ENCODE measurements at regions not wholly inside any gene's neighbourhood (a gene's known extent, or its start where the extent isn't known, plus 50 kb on each side); places are given as distances from the start of the nearest gene placed in this dataset.

DNA sequence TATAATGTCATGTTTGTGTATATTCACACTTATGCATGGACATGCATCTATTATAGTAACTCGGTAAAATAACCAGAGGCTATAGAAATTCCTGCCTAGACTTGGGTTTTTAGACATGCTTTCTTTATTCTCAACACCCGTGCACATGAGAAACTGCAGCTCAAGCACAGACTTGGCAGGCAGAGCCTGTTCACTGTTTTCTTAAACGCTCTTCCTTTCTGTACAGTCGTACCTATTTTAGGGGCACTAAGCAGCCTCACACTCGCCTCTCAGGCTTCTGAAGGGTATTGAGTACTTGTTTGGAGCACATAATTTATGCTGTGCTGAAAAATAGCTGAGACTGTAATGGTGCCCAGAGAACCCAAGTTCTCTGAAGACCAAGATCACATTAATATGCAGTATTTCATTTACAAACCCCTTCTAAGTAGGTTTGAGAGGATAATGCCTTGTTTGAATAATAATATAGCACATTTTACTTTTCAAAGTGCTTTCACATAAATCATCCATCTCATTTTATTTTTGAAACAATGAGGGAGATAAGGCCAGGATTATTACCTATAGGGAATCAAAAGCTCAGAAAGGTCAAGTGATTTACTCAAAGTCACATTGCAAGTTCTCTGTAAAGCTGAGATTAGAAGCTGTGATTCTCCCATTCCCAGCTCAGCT, 429.9 kb downstream of the SPRY2 start:
- no peak overlapping the region for H3K4me3 ChIP-seq (ENCODE audit: low read depth, low read length)
- no peak for TF ChIP-seq CTCF (conservative IDR thresholded peaks at IDR 0.05; ENCODE audit: low read depth, low read length)
- DNase-seq (ENCODE audit: low read depth), result no peak

GRCh38 chr13:79909644-79910043, 428.7 kb downstream of the NDFIP2 start:
- DNase-seq (ENCODE audit: low read depth), result no peak
- no peak for TF ChIP-seq CTCF (conservative IDR thresholded peaks at IDR 0.05; ENCODE audit: low read depth, low read length)
- H3K4me3 ChIP-seq (ENCODE audit: low read depth, low read length), result no peak overlapping the region

DNA sequence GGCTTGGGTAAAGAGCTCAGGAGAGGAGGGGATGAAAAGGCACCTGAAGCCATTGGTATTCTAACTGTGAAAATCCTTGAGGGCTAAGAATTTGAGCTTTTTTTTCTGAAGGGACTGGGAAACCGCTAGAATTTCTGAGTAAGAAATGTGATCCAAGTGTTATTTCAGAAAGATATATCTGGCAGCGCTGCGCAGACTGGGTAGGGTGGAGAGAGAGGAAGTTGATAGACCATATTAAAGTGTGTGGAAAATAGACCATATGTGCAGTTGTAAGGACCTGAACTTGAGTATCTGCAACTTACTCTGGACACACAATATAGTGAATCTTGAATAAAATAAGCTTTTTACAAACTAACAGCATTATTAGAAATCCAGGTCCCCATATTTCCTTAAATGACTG, 427.4 kb downstream of the NDFIP2 start:
- no peak for TF ChIP-seq CTCF (conservative IDR thresholded peaks at IDR 0.05; ENCODE audit: low read depth, low read length)

DNA sequence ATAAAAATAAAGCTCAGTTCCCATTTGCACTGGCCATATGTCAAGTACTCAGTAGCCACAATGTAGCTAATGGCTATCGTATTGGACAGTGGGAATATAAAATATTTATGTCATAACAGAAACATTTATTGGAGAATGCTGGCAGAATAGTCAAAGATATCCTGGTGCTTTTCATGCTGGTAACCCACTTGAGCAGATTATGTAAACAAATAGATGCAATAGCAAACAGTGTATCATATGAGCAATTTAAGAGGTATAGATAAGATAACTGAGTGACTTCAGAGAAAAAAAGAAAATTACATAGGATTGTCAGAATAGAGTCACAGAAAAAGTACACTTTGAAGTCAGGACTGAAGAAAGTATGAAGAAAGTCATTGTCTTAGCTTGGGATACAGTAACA, 426.6 kb downstream of the NDFIP2 start:
- no peak for TF ChIP-seq CTCF (conservative IDR thresholded peaks at IDR 0.05; ENCODE audit: low read depth, low read length)
- DNase-seq (ENCODE audit: low read depth), result no peak

More for the DNA sequence above, 427.4 kb downstream of the NDFIP2 start:
- DNase-seq (ENCODE audit: low read depth), result no peak
- H3K4me3 ChIP-seq (ENCODE audit: low read depth, low read length), result no peak overlapping the region

DNA sequence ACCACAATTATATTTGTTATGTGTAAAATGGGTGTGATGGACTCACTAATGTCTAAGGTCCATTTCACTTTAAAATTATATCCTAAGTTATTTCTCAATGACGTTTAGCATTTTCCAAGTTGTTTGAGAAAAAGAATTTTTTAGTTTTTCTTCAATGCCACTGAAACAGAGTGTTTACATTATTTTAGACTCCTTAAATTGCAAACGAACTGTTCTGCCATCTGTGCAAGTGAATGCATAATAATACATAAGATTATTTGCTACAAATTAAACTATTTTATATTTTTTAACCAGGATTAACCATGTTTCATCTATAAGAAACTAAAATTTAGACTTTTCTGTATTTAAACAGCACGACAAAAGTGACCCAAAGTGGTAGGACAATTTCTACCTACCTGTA, 425.4 kb downstream of the NDFIP2 start:
- DNase-seq (ENCODE audit: low read depth), result no peak
- no peak for TF ChIP-seq CTCF (conservative IDR thresholded peaks at IDR 0.05; ENCODE audit: low read depth, low read length)
- no peak overlapping the region for H3K4me3 ChIP-seq (ENCODE audit: low read depth, low read length)

More for the DNA sequence above, 426.6 kb downstream of the NDFIP2 start:
- H3K4me3 ChIP-seq (ENCODE audit: low read depth, low read length), result no peak overlapping the region

GRCh38 chr13:79905018-79905417, 424.1 kb downstream of the NDFIP2 start:
- no peak for DNase-seq (ENCODE audit: low read depth)
- no peak overlapping the region for H3K4me3 ChIP-seq (ENCODE audit: low read depth, low read length)
- TF ChIP-seq CTCF (conservative IDR thresholded peaks at IDR 0.05; ENCODE audit: low read depth, low read length), result no peak

- peak; percentile 20 for DNase-seq (ENCODE audit: low read depth)
- no peak for TF ChIP-seq CTCF (conservative IDR thresholded peaks at IDR 0.05; ENCODE audit: low read depth, low read length)
Observed at GRCh38 chr13:79904581-79904980, 423.6 kb downstream of the NDFIP2 start.

More at GRCh38 chr13:79904581-79904980, 423.6 kb downstream of the NDFIP2 start:
- no peak overlapping the region for H3K4me3 ChIP-seq (ENCODE audit: low read depth, low read length)

All from epithelial cell of proximal tubule (primary cell).